Right atrium auricular region (tissue), 2 donors: ENCODE measurements at regions not wholly inside any gene's neighbourhood (a gene's known extent, or its start where the extent isn't known, plus 50 kb on each side); places are given as distances from the start of the nearest gene placed in this dataset.

ENCODE experiments used
- DNase-seq: peaks from one replicate; pipeline ENCODE4 v3.0.0-alpha.2; 2019; ENCODE audit warnings: low spot score
- H3K27ac ChIP-seq, 2 donors: fragments of 200-600 bp; sonication (generic); 1 replicate in 1 of 2; 2 replicates in 1 of 2; pipeline ENCODE4 v1.5.1; 2016 to 2019
- H3K27me3 ChIP-seq, 2 donors: fragments of 200-600 bp; sonication (generic); one replicate each; pipeline versions ENCODE4 v1.5.1 to v1.6.0; 2017 to 2019
- H3K36me3 ChIP-seq: fragments of 200-600 bp; sonication (generic); one replicate; pipeline ENCODE4 v1.5.1; 2016
- H3K4me1 ChIP-seq, 2 donors: fragments of 200-600 bp; sonication (generic); one replicate each; pipeline versions ENCODE4 v1.5.1 to v1.6.0; 2017 to 2019
- H3K4me3 ChIP-seq, 2 donors: fragments of 200-600 bp; sonication (generic); 1 replicate in 1 of 2; 2 replicates in 1 of 2; pipeline ENCODE4 v1.5.1; 2017 to 2019; ENCODE audit warnings: mild to moderate bottlenecking in 1 of 2, moderate library complexity in 1 of 2
- H3K9me3 ChIP-seq, 2 donors: fragments of 200-600 bp; sonication (generic); one replicate each; pipeline ENCODE4 v1.5.1; 2019
- CTCF ChIP-seq, 2 donors: fragments of 200-600 bp; sonication (generic); IDR thresholded peaks; one replicate each; pipeline ENCODE4 v1.5.1; 2019; ENCODE audit warnings: antibody characterized with exemption in 2 of 2

- no peaks in the 10 kb centered on the region for H3K9me3 ChIP-seq
- no peaks in the 10 kb centered on the region for H3K27me3 ChIP-seq
- no peak for DNase-seq
- no peak for TF ChIP-seq CTCF (IDR thresholded peaks at IDR 0.05)
- no peaks in the 10 kb centered on the region for H3K4me1 ChIP-seq
- H3K36me3 ChIP-seq = no peaks in the 10 kb centered on the region
- H3K27ac ChIP-seq = no peak overlapping the region
- H3K4me3 ChIP-seq = no peak overlapping the region
Observed at GRCh38 chr7:145313551-145313950, 477.7 kb upstream of the TPK1 start.

GRCh38 chr7:145293754-145294153 is 457.9 kb upstream of the TPK1 start:
- H3K36me3 ChIP-seq = no peaks in the 10 kb centered on the region
- no peaks in the 10 kb centered on the region for H3K9me3 ChIP-seq
- TF ChIP-seq CTCF (IDR thresholded peaks at IDR 0.05) = no peak

GRCh38 chr7:145293228-145293701 is 457.4 kb upstream of the TPK1 start:
- Histone ChIP-seq H3K4me1 (no peaks in the 10 kb centered on the region), H3K27ac (no peak overlapping the region), H3K27me3 (no peaks in the 10 kb centered on the region), H3K9me3 (no peaks in the 10 kb centered on the region), H3K4me3 (no peak overlapping the region), H3K36me3 (no peaks in the 10 kb centered on the region)
- DNase-seq = no peak
- no peak for TF ChIP-seq CTCF (IDR thresholded peaks at IDR 0.05)

More at GRCh38 chr7:145293754-145294153, 457.9 kb upstream of the TPK1 start:
- no peak for DNase-seq
- no peaks in the 10 kb centered on the region for H3K4me1 ChIP-seq
- no peak overlapping the region for H3K27ac ChIP-seq
- no peak overlapping the region for H3K4me3 ChIP-seq
- no peaks in the 10 kb centered on the region for H3K27me3 ChIP-seq

DNA sequence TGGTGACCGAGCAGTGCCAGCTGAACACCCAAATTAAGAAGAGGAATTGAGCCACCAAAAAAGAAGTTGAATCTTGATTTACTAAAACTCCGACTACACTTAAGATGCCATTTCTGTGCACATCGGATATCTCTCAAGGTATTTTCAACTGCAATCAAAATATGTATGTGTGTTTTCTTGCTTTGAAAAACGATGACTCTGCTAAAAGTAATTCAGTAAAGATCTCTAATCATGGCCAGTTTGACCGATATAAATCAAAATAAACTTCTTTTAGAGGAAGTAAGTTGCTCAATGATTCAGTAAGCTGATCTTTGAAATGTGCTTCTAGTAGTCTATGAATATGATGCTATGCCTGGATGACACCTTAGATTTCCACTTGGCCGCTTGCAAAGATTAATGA is 453.5 kb upstream of the TPK1 start:
- Histone ChIP-seq H3K36me3 (no peaks in the 10 kb centered on the region), H3K4me1 (no peaks in the 10 kb centered on the region), H3K4me3 (no peak overlapping the region), H3K27me3 (no peaks in the 10 kb centered on the region), H3K27ac (no peak overlapping the region), H3K9me3 (no peaks in the 10 kb centered on the region)
- no peak for TF ChIP-seq CTCF (IDR thresholded peaks at IDR 0.05)
- no peak for DNase-seq

GRCh38 chr7:145276118-145276517 is 440.3 kb upstream of the TPK1 start:
- peaks cover 0 to 20% of the 10 kb centered on the region in 2 donors for H3K9me3 ChIP-seq
- TF ChIP-seq CTCF (IDR thresholded peaks at IDR 0.05) = no peak

DNA sequence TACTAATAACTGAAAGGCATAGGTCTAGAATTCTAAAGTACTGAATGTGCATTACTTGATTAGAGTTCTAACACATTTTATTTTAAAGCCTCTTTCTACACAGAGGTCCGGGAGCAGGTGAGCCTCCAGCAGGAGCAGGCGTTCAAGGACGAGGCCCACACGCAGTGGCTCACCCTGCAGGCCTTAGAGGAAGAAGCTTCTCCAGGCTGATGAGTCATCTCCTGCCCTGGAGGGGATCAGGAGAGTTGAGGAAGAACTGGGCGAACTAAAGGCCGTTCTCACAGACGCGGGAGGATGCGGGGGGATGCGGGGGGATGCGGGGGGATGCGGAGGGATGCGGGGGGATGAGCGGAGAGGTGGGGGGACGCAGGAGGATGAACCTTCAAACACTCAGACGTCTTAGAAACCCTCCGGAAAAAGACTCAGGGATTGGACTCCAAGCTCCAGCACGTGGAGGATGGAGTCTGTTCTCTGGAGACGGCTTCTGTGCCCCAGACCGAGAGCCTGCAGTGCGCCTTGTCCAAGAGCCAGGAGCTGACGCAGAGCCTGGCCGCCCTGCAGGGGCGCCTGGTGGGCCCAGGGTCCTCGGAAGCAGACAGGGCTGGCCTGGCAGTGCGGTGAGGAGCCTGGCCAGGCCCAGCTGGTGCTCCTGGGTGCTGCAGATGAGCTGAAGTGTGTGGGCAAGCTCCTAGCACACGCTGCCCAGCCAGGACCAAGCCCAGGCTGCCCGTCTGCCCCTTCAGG is 433.7 kb upstream of the TPK1 start:
- Histone ChIP-seq H3K27ac (no peak overlapping the region), H3K36me3 (no peaks in the 10 kb centered on the region), H3K4me1 (no peaks in the 10 kb centered on the region)

More at GRCh38 chr7:145276118-145276517, 440.3 kb upstream of the TPK1 start:
- no peaks in the 10 kb centered on the region for H3K27me3 ChIP-seq
- no peak overlapping the region for H3K27ac ChIP-seq
- H3K36me3 ChIP-seq = no peaks in the 10 kb centered on the region
- no peaks in the 10 kb centered on the region for H3K4me1 ChIP-seq
- no peak for DNase-seq
- no peak overlapping the region for H3K4me3 ChIP-seq

More for the DNA sequence above, 433.7 kb upstream of the TPK1 start:
- no peak overlapping the region for H3K4me3 ChIP-seq
- H3K27me3 ChIP-seq = no peaks in the 10 kb centered on the region
- H3K9me3 ChIP-seq = no peaks in the 10 kb centered on the region
- no peak for TF ChIP-seq CTCF (IDR thresholded peaks at IDR 0.05)
- no peak for DNase-seq
